Stimulated activated CD4-positive, alpha-beta T cell treated with anti-CD3 and anti-CD28 coated beads, Interleukin-15, amount 100 ng/mL, for 24 hours (primary cell): ENCODE measurements at regions not wholly inside any gene's neighbourhood (a gene's known extent, or its start where the extent isn't known, plus 50 kb on each side); places are given as distances from the start of the nearest gene placed in this dataset.

ENCODE experiments used
- DNase-seq: peaks from one replicate; pipeline ENCODE4 v3.0.0-alpha.2; 2020

- no peak for DNase-seq
These were observed 110.9 kb upstream of the SSTR4 start for GRCh38 chr20:22924046-22924737.

- DNase-seq, result no peak
These were observed 110.0 kb upstream of the SSTR4 start for GRCh38 chr20:22924949-22925612.

DNA sequence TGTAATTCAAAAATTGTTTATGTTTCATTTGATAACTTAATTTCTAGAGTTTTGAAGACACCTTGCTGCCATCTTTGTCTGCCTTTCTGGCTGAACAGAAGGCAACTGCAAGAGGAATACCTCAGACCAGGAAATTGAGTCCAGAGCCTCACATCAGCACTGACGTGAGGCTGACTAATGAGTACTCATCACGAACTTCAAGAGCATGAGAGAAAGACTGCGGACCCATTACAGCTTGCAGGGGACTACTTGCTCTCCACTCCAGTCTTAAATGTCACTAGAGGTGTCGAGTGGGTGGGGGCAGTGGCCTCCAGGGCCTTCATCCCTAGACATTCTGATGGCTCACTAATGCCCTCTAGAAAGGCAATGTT lies 109.5 kb upstream of the SSTR4 start:
- no peak for DNase-seq

GRCh38 chr20:22927537-22927936 lies 107.6 kb upstream of the SSTR4 start:
- DNase-seq, result no peak

DNA sequence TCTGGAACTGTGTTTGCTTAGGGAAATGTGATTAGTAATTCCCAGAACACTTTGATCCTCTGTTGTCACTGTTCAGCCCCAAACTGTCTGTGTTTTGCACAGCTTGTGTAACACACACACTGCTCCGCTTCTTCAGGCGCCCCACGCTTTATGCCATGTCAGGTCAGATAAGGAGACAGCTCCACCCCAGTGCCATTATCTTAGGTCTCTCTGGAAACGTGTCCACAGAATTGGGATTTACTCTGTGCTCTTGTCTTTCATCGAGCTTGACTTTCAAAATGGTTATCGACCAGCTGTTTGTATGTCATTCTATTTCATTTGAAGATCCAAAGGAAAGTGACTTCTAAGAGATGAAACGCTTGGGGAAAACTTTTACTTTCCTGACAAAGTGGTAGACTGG lies 106.4 kb upstream of the SSTR4 start:
- DNase-seq, result no peak

- no peak for DNase-seq
These were observed 105.5 kb upstream of the SSTR4 start for GRCh38 chr20:22929661-22930060.

DNA sequence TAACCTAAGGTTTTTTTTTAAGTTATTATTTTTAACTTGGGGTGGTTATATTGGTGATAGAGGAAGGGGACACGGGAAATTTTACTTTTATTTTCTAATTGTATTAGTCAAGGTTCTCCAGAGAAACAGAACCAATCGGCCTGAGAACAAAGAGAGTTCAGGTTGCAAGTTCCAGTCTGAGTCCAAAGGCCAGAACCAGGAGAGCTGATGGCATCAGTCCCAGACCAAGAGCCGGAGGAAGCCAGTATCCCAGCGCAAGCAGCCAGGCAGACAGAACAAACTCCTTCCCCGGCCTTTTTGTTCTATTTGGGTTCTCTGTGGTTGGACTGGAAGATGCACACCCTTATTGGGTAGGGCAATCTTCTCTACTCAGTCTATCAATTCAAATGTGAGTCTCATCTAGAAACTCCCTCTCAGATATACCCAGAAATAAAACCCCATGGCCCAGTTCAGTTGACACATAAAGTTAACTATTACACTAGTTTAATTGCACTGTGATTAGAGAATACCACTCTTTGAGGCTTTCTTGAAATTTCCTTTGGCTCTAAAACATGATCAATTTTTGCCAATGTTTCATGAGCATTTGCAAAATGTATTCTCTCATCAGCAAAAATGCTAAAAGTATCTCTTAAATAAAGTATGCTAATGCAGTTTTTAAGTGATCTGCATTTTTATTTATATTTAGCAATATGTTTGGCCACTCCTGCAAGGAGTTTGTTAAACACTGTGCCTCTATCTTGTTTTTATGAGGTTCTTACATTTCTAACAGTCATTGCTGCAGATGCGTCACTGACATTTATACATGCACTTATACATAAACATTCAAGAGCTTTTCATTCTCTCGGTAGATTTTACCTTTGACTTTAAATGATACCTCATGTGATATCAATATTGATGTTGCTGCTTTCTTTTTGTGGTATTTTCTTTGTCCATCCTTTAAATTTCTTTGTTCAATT lies 103.2 kb upstream of the SSTR4 start:
- DNase-seq, result no peak

GRCh38 chr20:22939181-22939580 lies 95.9 kb upstream of the SSTR4 start:
- no peak for DNase-seq

DNA sequence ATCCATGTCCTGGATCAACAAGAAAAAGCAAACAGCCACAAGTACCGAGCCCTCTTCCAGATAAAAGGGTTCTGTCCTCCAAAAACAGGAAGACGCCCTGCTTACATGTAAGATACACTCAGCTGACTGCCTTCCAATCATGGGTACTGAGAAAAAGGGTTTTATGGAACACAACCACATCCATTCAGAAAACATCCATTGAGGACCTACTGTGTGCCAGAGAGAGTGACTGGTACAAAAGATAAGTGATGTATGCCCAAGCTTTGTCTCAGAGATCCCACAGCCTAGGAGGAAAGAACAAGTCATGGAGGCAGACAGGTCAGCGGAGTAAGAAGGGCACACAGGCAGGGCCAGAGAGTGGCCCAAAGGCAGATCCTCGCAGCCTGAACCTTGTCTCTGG lies 94.8 kb upstream of the SSTR4 start:
- no peak for DNase-seq

- DNase-seq, result no peak
These were observed 93.6 kb upstream of the SSTR4 start for GRCh38 chr20:22941550-22941949.

GRCh38 chr20:22942742-22943141 lies 92.4 kb upstream of the SSTR4 start:
- no peak for DNase-seq

GRCh38 chr20:22944062-22944461 lies 91.0 kb upstream of the SSTR4 start:
- no peak for DNase-seq

DNA sequence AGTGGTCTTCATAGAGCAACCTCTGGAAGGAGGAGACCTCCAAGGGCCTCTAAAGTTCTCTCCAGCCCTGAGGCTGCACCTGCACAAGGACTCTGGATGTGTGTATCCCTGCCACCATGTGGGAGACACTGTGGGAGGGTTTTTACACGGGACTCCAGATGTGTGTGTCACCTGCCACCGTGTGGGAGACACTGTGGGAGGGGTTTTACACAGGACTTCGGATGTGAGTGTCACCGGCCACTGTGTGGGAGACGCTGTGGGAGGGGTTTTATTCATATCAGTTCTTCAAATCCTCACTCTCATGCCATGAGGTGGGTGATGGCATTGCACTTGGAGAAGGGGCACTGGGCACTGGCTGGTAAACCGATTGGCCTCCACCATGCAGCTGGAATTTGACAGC lies 90.2 kb upstream of the SSTR4 start:
- no peak for DNase-seq

- no peak for DNase-seq
These were observed 88.5 kb upstream of the SSTR4 start for GRCh38 chr20:22946596-22946995.

- no peak for DNase-seq
These were observed 85.6 kb upstream of the SSTR4 start for GRCh38 chr20:22949331-22950109.

DNA sequence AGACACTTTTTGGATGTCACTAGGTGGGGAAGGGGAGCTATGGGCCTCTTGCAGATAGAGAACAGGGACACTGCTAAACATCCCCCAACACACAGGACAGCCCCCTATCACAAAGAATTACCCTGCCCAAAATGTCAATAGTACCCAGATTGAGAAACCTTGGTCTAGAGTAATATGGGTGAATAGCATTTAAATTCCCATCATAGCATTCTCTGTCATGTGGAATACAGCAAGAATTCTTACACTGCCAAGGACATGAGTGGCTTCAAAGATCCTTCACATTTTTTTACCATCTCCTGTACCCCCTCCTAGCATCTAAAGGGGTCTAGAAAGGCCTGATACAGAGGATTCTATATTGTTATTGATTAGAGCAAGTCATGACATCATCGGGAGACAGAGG lies 83.1 kb upstream of the SSTR4 start:
- DNase-seq, result no peak

DNA sequence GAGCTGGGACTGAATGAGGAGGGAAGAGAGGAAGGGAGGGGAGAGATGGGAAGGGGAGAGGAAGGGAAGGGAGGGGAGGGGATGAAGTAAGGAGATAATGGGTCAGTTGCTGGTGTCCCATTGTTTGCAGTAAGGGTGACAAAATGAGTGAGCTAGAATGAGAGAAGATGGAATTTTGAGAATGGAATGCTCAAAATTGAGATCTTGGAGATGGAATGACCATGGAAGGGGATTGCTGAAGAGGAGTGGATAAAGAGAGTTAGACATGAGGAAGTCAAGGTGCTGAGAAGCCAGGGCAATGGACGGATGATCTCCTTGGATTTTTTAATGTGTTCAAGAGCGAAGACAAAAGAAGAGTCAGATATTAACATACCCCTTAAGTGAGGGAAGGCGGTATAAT lies 80.5 kb upstream of the SSTR4 start:
- DNase-seq, result no peak

DNA sequence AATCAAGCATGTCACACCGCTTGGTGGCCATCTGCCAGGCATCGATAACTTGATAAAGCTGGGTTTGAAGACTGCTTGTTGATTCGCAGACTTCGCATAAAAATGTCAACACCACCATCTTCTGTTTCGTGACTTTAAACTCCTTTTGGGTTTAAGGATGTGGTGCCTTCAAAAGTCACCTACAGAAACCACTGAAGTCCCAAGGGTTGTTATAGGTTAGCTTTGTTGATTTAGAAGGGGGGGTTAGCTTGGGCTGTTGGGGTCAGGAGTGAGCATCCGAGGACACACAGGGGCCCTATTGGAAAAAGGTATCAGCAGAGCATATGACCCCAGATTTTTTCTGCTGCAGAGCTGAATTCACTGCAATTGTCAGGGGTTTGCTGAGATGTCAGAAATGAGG lies 76.7 kb upstream of the SSTR4 start:
- DNase-seq, result no peak

DNA sequence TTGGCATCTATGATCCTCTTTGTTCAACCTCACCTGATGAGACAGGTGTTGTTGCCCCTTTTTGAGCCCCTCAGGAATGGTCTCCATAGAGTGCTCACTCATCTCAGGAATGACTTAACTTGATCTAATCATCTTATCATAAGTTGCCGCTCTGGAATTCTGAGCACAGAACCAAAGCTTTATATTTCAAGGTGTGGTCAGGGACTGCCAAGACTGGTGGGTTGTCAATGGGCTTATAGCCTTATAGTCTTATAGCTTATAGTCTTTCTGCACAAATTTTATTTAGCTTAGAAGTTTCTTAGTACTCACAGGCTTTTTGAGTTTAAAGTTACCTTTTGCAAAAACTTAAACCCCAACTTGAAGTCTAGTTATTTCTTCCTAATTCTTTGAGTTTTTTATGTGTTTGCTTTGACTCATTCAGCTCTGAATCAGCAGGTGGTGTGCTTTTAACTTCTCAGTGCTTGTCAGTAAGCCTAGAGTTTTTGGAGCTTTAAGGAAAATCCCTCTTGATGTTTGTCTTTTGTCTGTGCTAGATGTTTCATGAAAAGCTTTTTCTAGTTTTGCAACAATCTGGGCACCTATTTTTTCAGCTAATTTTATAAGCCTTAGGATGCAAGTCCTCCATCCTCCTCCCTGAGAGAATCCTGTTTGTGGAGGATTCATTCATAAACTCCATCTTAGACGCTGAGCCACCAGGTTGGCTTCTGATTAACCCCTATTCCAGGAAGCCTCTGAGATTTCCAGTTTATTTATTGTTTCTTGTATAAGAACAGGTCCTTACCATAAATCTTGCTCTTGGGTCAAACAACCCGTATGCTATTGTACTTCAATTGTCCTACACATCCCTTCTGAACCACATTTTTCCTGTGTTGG lies 72.3 kb upstream of the SSTR4 start:
- DNase-seq, result no peak

DNA sequence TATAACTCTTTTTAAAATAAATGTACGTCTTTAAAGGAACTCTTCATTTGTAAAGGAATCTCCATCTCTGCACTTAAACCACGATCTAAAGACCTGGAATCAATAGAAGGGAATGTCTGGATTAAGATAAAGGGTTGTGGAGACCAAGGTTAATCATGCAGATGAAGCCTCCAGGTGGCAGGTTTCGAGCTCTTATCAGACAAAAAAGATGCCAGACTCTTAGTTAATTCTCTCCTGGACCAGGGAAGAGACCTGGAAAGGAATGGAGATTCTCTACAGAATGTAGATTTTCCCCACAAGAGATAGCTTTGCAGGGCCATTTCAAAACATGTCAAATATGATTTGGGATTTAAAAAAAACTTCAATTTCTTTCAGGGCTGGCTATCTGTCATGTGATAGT lies 71.5 kb upstream of the SSTR4 start:
- DNase-seq, result no peak

DNA sequence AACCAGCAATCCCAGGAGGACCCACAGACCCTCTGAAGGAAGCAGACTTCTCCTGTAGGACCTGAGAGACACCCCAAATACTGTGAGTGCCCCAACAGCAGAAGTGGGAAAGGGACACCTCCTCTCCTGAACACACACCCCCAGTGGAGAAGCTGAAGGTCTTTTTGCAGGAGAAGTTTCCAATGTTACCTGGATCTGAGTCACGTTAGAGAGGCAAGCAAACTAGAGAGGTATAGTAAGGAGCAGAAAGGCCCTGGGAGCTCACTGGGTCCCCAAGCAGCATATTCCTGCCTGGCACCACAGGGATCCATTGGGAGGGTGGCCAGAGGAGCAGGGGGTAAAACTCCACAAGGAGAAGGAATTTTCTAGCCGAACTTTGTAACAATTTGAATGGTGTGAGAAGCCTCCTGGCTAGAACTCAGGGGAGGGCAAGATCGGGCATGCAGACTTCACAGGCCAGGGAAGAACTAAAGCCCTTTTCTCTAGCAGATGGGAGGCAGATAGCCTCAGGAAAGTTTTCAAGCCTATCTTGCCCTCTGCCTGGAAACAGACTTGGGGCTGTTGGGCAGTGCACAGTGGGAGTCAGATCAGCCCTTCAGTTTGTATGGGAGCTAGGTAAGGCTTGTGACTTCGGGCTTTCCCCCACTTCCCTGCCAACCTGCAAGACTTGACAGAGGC lies 68.2 kb upstream of the SSTR4 start:
- no peak for DNase-seq
